ENCODE measurements at regions not wholly inside any gene's neighbourhood (a gene's known extent, or its start where the extent isn't known, plus 50 kb on each side); places are given as distances from the start of the nearest gene placed in this dataset.

GRCh38 chr6:115796061-115796460, 264.6 kb downstream of the FRK start:
- H3K27me3 Mint-ChIP-seq (ENCODE audit: low read depth, poor library complexity): no peaks in the 10 kb centered on the region
- TF ChIP-seq, protein P1, sequence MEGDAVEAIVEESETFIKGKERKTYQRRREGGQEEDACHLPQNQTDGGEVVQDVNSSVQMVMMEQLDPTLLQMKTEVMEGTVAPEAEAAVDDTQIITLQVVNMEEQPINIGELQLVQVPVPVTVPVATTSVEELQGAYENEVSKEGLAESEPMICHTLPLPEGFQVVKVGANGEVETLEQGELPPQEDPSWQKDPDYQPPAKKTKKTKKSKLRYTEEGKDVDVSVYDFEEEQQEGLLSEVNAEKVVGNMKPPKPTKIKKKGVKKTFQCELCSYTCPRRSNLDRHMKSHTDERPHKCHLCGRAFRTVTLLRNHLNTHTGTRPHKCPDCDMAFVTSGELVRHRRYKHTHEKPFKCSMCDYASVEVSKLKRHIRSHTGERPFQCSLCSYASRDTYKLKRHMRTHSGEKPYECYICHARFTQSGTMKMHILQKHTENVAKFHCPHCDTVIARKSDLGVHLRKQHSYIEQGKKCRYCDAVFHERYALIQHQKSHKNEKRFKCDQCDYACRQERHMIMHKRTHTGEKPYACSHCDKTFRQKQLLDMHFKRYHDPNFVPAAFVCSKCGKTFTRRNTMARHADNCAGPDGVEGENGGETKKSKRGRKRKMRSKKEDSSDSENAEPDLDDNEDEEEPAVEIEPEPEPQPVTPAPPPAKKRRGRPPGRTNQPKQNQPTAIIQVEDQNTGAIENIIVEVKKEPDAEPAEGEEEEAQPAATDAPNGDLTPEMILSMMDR (IDR thresholded peaks at IDR 0.05): no peak
- no peak overlapping the region for H3K4me3 Mint-ChIP-seq
- no peak for DNase-seq
- no peaks in the 10 kb centered on the region for H3K9me3 Mint-ChIP-seq
- H3K36me3 Mint-ChIP-seq (ENCODE audit: low read depth): no peaks in the 10 kb centered on the region
- peaks cover 3% of the 10 kb centered on the region for H3K4me1 Mint-ChIP-seq
- no peak overlapping the region for H3K27ac Mint-ChIP-seq

DNA sequence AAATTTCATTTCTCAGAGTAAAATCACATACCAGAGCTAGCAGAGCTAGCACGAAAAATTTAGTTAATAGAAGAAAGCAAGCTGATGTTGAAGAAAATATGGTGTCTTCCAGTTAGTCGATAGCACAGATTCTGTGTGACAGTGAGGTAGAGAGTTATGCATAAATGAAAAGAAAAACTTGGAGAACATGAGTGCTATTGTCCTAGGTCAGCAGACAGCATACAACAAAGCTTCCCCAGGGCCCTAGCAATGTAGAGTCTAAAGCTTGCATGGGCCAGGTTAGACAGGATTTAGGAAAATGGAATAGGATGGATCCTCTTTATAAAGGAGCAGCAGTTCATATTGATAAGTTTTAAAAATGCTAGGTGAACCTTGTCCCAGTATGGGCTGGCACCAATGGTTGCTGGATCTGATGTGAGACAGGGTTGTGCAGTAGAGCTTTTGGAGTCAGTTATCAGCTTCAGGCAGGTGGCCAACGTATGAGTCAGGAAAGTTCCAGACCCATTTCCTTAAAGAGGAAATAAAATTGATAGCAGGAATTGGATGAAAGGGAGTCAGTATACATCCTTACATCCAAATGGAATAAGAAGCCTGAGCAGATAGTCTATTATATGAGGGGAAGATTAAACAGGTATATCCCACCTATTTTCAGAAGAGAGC, 277.2 kb downstream of the FRK start:
- no peaks in the 10 kb centered on the region for H3K36me3 Mint-ChIP-seq (ENCODE audit: low read depth)
- no peak for DNase-seq
- H3K27ac Mint-ChIP-seq: no peak overlapping the region
- H3K4me1 Mint-ChIP-seq: no peaks in the 10 kb centered on the region
- H3K9me3 Mint-ChIP-seq: no peaks in the 10 kb centered on the region
- H3K27me3 Mint-ChIP-seq (ENCODE audit: low read depth, poor library complexity): no peaks in the 10 kb centered on the region
- TF ChIP-seq, protein P1 (IDR thresholded peaks at IDR 0.05): no peak
- H3K4me3 Mint-ChIP-seq: no peak overlapping the region

- no peaks in the 10 kb centered on the region for H3K9me3 Mint-ChIP-seq
- H3K4me3 Mint-ChIP-seq: no peak overlapping the region
- H3K36me3 Mint-ChIP-seq (ENCODE audit: low read depth): no peaks in the 10 kb centered on the region
- H3K4me1 Mint-ChIP-seq: no peaks in the 10 kb centered on the region
- H3K27ac Mint-ChIP-seq: no peak overlapping the region
- no peaks in the 10 kb centered on the region for H3K27me3 Mint-ChIP-seq (ENCODE audit: low read depth, poor library complexity)
- TF ChIP-seq, protein P1 (IDR thresholded peaks at IDR 0.05): no peak
- DNase-seq: no peak
Measured at GRCh38 chr6:115782612-115783011, 278.1 kb downstream of the FRK start.

DNA sequence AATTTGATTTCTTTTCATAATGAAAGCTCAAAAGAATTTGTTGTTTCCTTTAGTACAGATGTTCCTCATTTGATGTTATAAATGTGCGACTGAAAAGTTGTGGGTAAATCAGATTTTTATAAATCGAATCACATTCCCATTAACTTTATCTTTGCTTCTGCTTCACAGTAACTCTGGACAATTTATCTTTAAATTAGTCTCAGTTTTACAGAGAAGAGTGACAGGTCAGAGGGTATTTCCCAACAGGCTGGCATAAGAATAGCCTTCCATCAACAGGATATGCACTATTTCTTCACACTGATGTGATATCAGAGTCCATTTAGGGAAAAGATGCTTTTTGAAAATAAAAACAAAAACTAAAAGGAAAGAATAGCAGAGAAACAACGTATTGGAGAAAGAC, 286.9 kb downstream of the FRK start:
- Mint-ChIP-seq H3K9me3 (no peaks in the 10 kb centered on the region), H3K4me3 (no peak overlapping the region), H3K36me3 (ENCODE audit: low read depth) (no peaks in the 10 kb centered on the region), H3K27me3 (ENCODE audit: low read depth, poor library complexity) (no peaks in the 10 kb centered on the region), H3K4me1 (no peaks in the 10 kb centered on the region), H3K27ac (no peak overlapping the region)
- DNase-seq: no peak
- TF ChIP-seq, protein P1 (IDR thresholded peaks at IDR 0.05): no peak

GRCh38 chr6:115770851-115771250, 289.8 kb downstream of the FRK start:
- H3K27ac Mint-ChIP-seq: no peak overlapping the region
- no peaks in the 10 kb centered on the region for H3K4me1 Mint-ChIP-seq
- DNase-seq: no peak
- H3K4me3 Mint-ChIP-seq: no peak overlapping the region
- no peaks in the 10 kb centered on the region for H3K9me3 Mint-ChIP-seq
- H3K36me3 Mint-ChIP-seq (ENCODE audit: low read depth): no peaks in the 10 kb centered on the region
- TF ChIP-seq, protein P1 (IDR thresholded peaks at IDR 0.05): no peak
- no peaks in the 10 kb centered on the region for H3K27me3 Mint-ChIP-seq (ENCODE audit: low read depth, poor library complexity)

DNA sequence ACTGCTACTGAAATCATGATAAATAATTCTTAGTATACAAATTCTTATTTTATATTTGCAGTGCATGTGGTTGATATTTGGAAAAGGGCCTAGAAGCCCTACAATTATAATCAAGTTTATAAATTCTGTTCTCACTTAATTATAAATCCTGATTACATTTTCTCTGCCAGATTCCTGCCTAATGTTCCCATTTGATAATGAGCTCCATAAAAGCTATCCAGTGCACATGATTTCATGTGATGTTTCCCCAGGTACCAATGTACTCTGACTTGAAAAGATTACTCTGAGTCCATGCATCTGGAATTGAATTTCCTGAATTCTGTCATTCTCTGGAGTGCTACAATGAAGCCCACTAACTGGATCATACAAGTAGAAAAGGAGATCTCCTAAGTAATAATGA, 292.2 kb downstream of the FRK start:
- Mint-ChIP-seq H3K36me3 (ENCODE audit: low read depth) (no peaks in the 10 kb centered on the region), H3K27me3 (ENCODE audit: low read depth, poor library complexity) (peaks cover 3% of the 10 kb centered on the region), H3K27ac (no peak overlapping the region), H3K9me3 (no peaks in the 10 kb centered on the region), H3K4me3 (no peak overlapping the region), H3K4me1 (no peaks in the 10 kb centered on the region)
- TF ChIP-seq, protein P1 (IDR thresholded peaks at IDR 0.05): no peak
- no peak for DNase-seq
